Progenitor cell of endocrine pancreas (in vitro differentiated cells): ENCODE measurements at regions not wholly inside any gene's neighbourhood (a gene's known extent, or its start where the extent isn't known, plus 50 kb on each side); places are given as distances from the start of the nearest gene placed in this dataset.

Experiments
- DNase-seq: peaks from one replicate; pipeline ENCODE4 v3.0.0; 2021; ENCODE audit warnings: low spot score; ENCODE audit not compliant: unreplicated experiment
- H3K27ac Mint-ChIP-seq: 2 replicates; pipeline ENCODE4 v1.8.0; 2021; ENCODE audit warnings: mild to moderate bottlenecking, moderate library complexity, mixed read lengths
- H3K27me3 Mint-ChIP-seq: 2 replicates; pipeline ENCODE4 v1.8.0; 2021; ENCODE audit warnings: mixed read lengths
- H3K36me3 Mint-ChIP-seq: 2 replicates; pipeline ENCODE4 v1.8.0; 2022; ENCODE audit warnings: mixed read lengths; ENCODE audit not compliant: insufficient read depth
- H3K4me1 Mint-ChIP-seq: 2 replicates; pipeline ENCODE4 v1.8.0; 2021; ENCODE audit warnings: low read depth, mixed read lengths
- H3K4me3 Mint-ChIP-seq: 2 replicates; pipeline ENCODE4 v1.8.0; 2021; ENCODE audit warnings: low read depth, mild to moderate bottlenecking, moderate library complexity, mixed read lengths
- H3K9me3 Mint-ChIP-seq: 2 replicates; pipeline ENCODE4 v1.8.0; 2021; ENCODE audit warnings: low read depth, mixed read lengths
- CTCF ChIP-seq: fragments of 200-600 bp; sonication (generic); IDR thresholded peaks from one replicate; pipeline ENCODE4 v1.5.0; 2021; ENCODE audit warnings: antibody characterized with exemption, mild to moderate bottlenecking; ENCODE audit not compliant: unreplicated experiment

- peaks cover 3% of the 10 kb centered on the region for H3K27me3 Mint-ChIP-seq
- H3K9me3 Mint-ChIP-seq = peaks cover 4% of the 10 kb centered on the region
- H3K27ac Mint-ChIP-seq = no peak overlapping the region
- H3K36me3 Mint-ChIP-seq = peaks cover 1% of the 10 kb centered on the region
- peaks cover 25% of the 10 kb centered on the region for H3K4me1 Mint-ChIP-seq
- TF ChIP-seq CTCF = no peak
- no peak for DNase-seq
- no peak overlapping the region for H3K4me3 Mint-ChIP-seq
Observed at GRCh38 chr2:216769626-216770025, 74.3 kb upstream of the IGFBP5 start.

GRCh38 chr2:216768908-216769411 is 73.6 kb upstream of the IGFBP5 start:
- Mint-ChIP-seq H3K4me3 (no peak overlapping the region), H3K27me3 (peaks cover 3% of the 10 kb centered on the region), H3K27ac (peak overlapping the region; percentile 3), H3K4me1 (peaks cover 25% of the 10 kb centered on the region), H3K36me3 (peaks cover 1% of the 10 kb centered on the region), H3K9me3 (peaks cover 4% of the 10 kb centered on the region)
- no peak for DNase-seq
- TF ChIP-seq CTCF = no peak

- Mint-ChIP-seq H3K4me3 (peak overlapping the region; percentile 8), H3K4me1 (peaks cover 31% of the 10 kb centered on the region), H3K27ac (peak overlapping the region; percentile 95), H3K27me3 (no peaks in the 10 kb centered on the region), H3K36me3 (no peaks in the 10 kb centered on the region), H3K9me3 (no peaks in the 10 kb centered on the region)
- peak; percentile 60 for DNase-seq
- TF ChIP-seq CTCF = peak; percentile 18
Observed at GRCh38 chr2:216765761-216766262, 70.5 kb upstream of the IGFBP5 start.

- peaks cover 28% of the 10 kb centered on the region for H3K4me1 Mint-ChIP-seq
- TF ChIP-seq CTCF = no peak
- no peaks in the 10 kb centered on the region for H3K36me3 Mint-ChIP-seq
- no peaks in the 10 kb centered on the region for H3K9me3 Mint-ChIP-seq
- DNase-seq = no peak
- no peak overlapping the region for H3K4me3 Mint-ChIP-seq
- H3K27me3 Mint-ChIP-seq = no peaks in the 10 kb centered on the region
- H3K27ac Mint-ChIP-seq = no peak overlapping the region
Observed at GRCh38 chr2:216763396-216763795, 68.0 kb upstream of the IGFBP5 start.

- Mint-ChIP-seq H3K36me3 (no peaks in the 10 kb centered on the region), H3K9me3 (no peaks in the 10 kb centered on the region), H3K4me3 (no peak overlapping the region), H3K27ac (no peak overlapping the region), H3K4me1 (peaks cover 28% of the 10 kb centered on the region), H3K27me3 (peaks cover 2% of the 10 kb centered on the region)
- TF ChIP-seq CTCF = no peak
- no peak for DNase-seq
Observed at GRCh38 chr2:216761809-216762208, 66.5 kb upstream of the IGFBP5 start.
